H1 (cell line): ENCODE measurements at regions not wholly inside any gene's neighbourhood (a gene's known extent, or its start where the extent isn't known, plus 50 kb on each side); places are given as distances from the start of the nearest gene placed in this dataset.

Experiments
- CTCF ChIA-PET: fragments of 300-600 bp; sonication (Branson Sonifier 250); formaldehyde crosslinking; loops from one replicate; lab custom pipeline; 2021; ENCODE audit not compliant: partially characterized antibody; lab: Charles Lee
- POLR2A ChIA-PET: fragments of 300-600 bp; sonication (Branson Sonifier 250); formaldehyde crosslinking; loops from one replicate; lab custom pipeline; 2021; ENCODE audit warnings: inconsistent platforms; ENCODE audit not compliant: partially characterized antibody; lab: Charles Lee
- DNase-seq, 2 experiments: peaks; one replicate each; pipeline versions ENCODE4 v3.0.0 to v3.0.0-alpha.2; 2010 to 2022; ENCODE audit warnings: low spot score in 2 of 2, low read depth in 1 of 2, mixed read lengths in 1 of 2
- FAIRE-seq: peaks from 2 replicates; lab custom pipeline; 2011; peaks lifted over from hg19 to GRCh38; lab: Jason Lieb, UNC
- H2AFZ ChIP-seq: 2 replicates; pipeline ENCODE4 v1.8.1; 2012; ENCODE audit warnings: low read length, inconsistent platforms
- H2AK5ac ChIP-seq: 2 replicates; pipeline ENCODE4 v1.6.1; 2013; ENCODE audit warnings: low read depth, low read length
- H2BK120ac ChIP-seq: replicated peaks from 2 replicates; pipeline ENCODE3; 2013; ENCODE audit warnings: low read depth, low read length, inconsistent platforms
- H2BK12ac ChIP-seq: 2 replicates; pipeline ENCODE4 v1.6.1; 2013; ENCODE audit warnings: low read depth, low read length
- H2BK15ac ChIP-seq: 2 replicates; pipeline ENCODE4 v1.6.1; 2013; ENCODE audit warnings: low read length
- H2BK20ac ChIP-seq: 2 replicates; pipeline ENCODE4 v1.6.1; 2013; ENCODE audit warnings: low read length
- H2BK5ac ChIP-seq: 2 replicates; pipeline ENCODE4 v1.6.1; 2013; ENCODE audit warnings: low read depth, low read length
- H3K14ac ChIP-seq: 2 replicates; pipeline ENCODE4 v1.6.1; 2013; ENCODE audit warnings: inconsistent platforms; ENCODE audit not compliant: insufficient read length
- H3K18ac ChIP-seq: 2 replicates; pipeline ENCODE4 v1.6.1; 2013; ENCODE audit warnings: low read length; ENCODE audit errors: extremely low read depth
- H3K23ac ChIP-seq: 2 replicates; pipeline ENCODE4 v1.6.1; 2013; ENCODE audit warnings: inconsistent platforms; ENCODE audit not compliant: insufficient read length
- H3K23me2 ChIP-seq: 2 replicates; pipeline ENCODE4 v1.6.1; 2013; ENCODE audit warnings: low read depth, low read length
- H3K27ac ChIP-seq: 2 replicates; pipeline ENCODE4 v1.6.1; 2011; ENCODE audit warnings: low read depth, low read length, inconsistent platforms
- H3K27me3 ChIP-seq, 4 experiments: replicated peaks in 1 of 4; 1 replicate in 1 of 4; 2 replicates in 3 of 4; pipeline versions ENCODE4 v1.6.1 to v1.8.1; 2011 to 2013; ENCODE audit warnings: low read length in 3 of 4, mild to moderate bottlenecking in 3 of 4, inconsistent platforms in 2 of 4, mixed read lengths in 2 of 4, moderate library complexity in 1 of 4; ENCODE audit not compliant: control insufficient read depth in 3 of 4, insufficient read depth in 3 of 4; ENCODE audit errors: extremely low read depth in 1 of 4
- H3K36me3 ChIP-seq, 4 experiments: 2 replicates each; pipeline versions ENCODE4 v1.6.1 to v1.8.1; 2011 to 2013; ENCODE audit warnings: mild to moderate bottlenecking in 4 of 4, low read length in 3 of 4, moderate library complexity in 2 of 4, control low read depth in 1 of 4, inconsistent platforms in 1 of 4; ENCODE audit not compliant: insufficient read depth in 4 of 4, control insufficient read depth in 2 of 4
- H3K4ac ChIP-seq: replicated peaks from 2 replicates; pipeline ENCODE3; 2013; ENCODE audit warnings: low read length, low read depth, mixed read lengths, inconsistent platforms; ENCODE audit not compliant: insufficient read length
- H3K4me1 ChIP-seq, 4 experiments: replicated peaks in 1 of 4; 1 replicate in 1 of 4; 2 replicates in 3 of 4; pipeline versions ENCODE4 v1.6.1 to v1.8.1; 2011 to 2013; ENCODE audit warnings: low read length in 3 of 4, inconsistent platforms in 2 of 4, mixed read lengths in 1 of 4; ENCODE audit not compliant: insufficient read depth in 4 of 4, control insufficient read depth in 3 of 4
- H3K4me2 ChIP-seq, 2 experiments: 2 replicates each; pipeline versions ENCODE4 v1.6.1 to v1.8.1; 2011 to 2013; ENCODE audit warnings: low read depth in 2 of 2, low read length in 2 of 2, control low read depth in 1 of 2, inconsistent platforms in 1 of 2, mild to moderate bottlenecking in 1 of 2; ENCODE audit not compliant: insufficient read depth in 1 of 2
- H3K4me3 ChIP-seq, 4 experiments: fragments of 200-600, 300-600 bp in 1 of 4; sonication (generic), shearing (Covaris generic), sonication (Bioruptor Twin) in 1 of 4; 2 replicates each; pipeline versions ENCODE4 v1.5.1 to v1.8.1; 2011 to 2016; ENCODE audit warnings: low read length in 4 of 4, low read depth in 3 of 4, control low read depth in 2 of 4, inconsistent platforms in 2 of 4, mild to moderate bottlenecking in 2 of 4, mixed read lengths in 1 of 4, moderate library complexity in 1 of 4; ENCODE audit not compliant: insufficient read depth in 2 of 4; ENCODE audit errors: extremely low read depth in 1 of 4
- H3K56ac ChIP-seq: replicated peaks from 2 replicates; pipeline ENCODE3; 2013; ENCODE audit warnings: low read depth, mild to moderate bottlenecking, mixed read lengths, low read length, inconsistent platforms; ENCODE audit not compliant: insufficient read length
- H3K79me1 ChIP-seq: 2 replicates; pipeline ENCODE4 v1.6.1; 2013; ENCODE audit warnings: low read depth, low read length, control low read depth
- H3K79me2 ChIP-seq, 2 experiments: 2 replicates each; pipeline versions ENCODE4 v1.6.1 to v1.8.1; 2012 to 2013; ENCODE audit warnings: low read length in 2 of 2, mild to moderate bottlenecking in 2 of 2, inconsistent platforms in 1 of 2; ENCODE audit not compliant: insufficient read depth in 2 of 2, control insufficient read depth in 1 of 2
- H3K9ac ChIP-seq, 4 experiments: replicated peaks in 1 of 4; 1 replicate in 1 of 4; 2 replicates in 3 of 4; pipeline versions ENCODE4 v1.6.1 to v1.8.1; 2011 to 2013; ENCODE audit warnings: low read depth in 3 of 4, low read length in 3 of 4, control low read depth in 2 of 4, mild to moderate bottlenecking in 2 of 4, moderate library complexity in 2 of 4, inconsistent platforms in 1 of 4; ENCODE audit errors: extremely low read depth in 1 of 4
- H3K9me3 ChIP-seq, 2 experiments: 2 replicates each; pipeline versions ENCODE4 v1.6.1 to v1.8.1; 2012 to 2013; ENCODE audit warnings: mild to moderate bottlenecking in 2 of 2, moderate library complexity in 2 of 2, control low read depth in 1 of 2, inconsistent platforms in 1 of 2, low read depth in 1 of 2, low read length in 1 of 2, mixed read lengths in 1 of 2; ENCODE audit not compliant: insufficient read depth in 2 of 2
- H4K20me1 ChIP-seq, 2 experiments: replicated peaks in 1 of 2; 2 replicates each; pipeline versions ENCODE3 to v1.8.1; 2011 to 2013; ENCODE audit warnings: inconsistent platforms in 2 of 2, low read length in 2 of 2, mild to moderate bottlenecking in 1 of 2; ENCODE audit not compliant: insufficient read depth in 2 of 2, control insufficient read depth in 1 of 2
- H4K5ac ChIP-seq: 2 replicates; pipeline ENCODE4 v1.6.1; 2013; ENCODE audit warnings: low read length, low read depth, mixed read lengths, inconsistent platforms; ENCODE audit not compliant: insufficient read length
- H4K8ac ChIP-seq: 2 replicates; pipeline ENCODE4 v1.8.0; 2013; ENCODE audit warnings: mild to moderate bottlenecking, moderate library complexity, low read length, inconsistent platforms; ENCODE audit not compliant: insufficient read depth; ENCODE audit errors: extremely low read depth
- H4K91ac ChIP-seq: replicated peaks from 2 replicates; pipeline ENCODE3; 2013; ENCODE audit warnings: low read length, mixed read lengths, inconsistent platforms; ENCODE audit not compliant: insufficient read length
- E2F6 ChIP-seq: IDR thresholded peaks from 2 replicates; pipeline ENCODE4 v1.6.1; 2012; ENCODE audit warnings: inconsistent platforms
- RBBP5 ChIP-seq: IDR thresholded peaks from 2 replicates; pipeline ENCODE4 v1.7.1; 2012; ENCODE audit warnings: low read depth, mild to moderate bottlenecking, inconsistent platforms, low read length, moderate library complexity, borderline replicate concordance
- WGBS, 2 experiments: shearing (Covaris generic) in 1 of 2; methylation state at CpG; one replicate each; pipeline versions ENCODE4 v1.1.6 to v1.1.7; 2013 to 2015; ENCODE audit warnings: low lambda C conversion rate in 2 of 2, mixed read lengths in 2 of 2, inconsistent platforms in 1 of 2, low coverage in 1 of 2, missing lambda C conversion rate in 1 of 2; ENCODE audit not compliant: insufficient replicate concordance in 2 of 2, insufficient coverage in 1 of 2, insufficient read length in 1 of 2; ENCODE audit errors: extremely low coverage in 1 of 2, missing lambda C conversion rate in 1 of 2; 5-methylcytosine and 5-hydroxymethylcytosine counted together

GRCh38 chr1:110771245-110772022 is 96.7 kb upstream of the KCNA3 start:
- H3K4ac ChIP-seq, result no peak overlapping the region
- FAIRE-seq (no peak), DNase-seq (no peak)
- no peak overlapping the region for H3K4me2 ChIP-seq
- H3K14ac ChIP-seq, result no peak overlapping the region
- WGBS, 2 experiments, result 65% methylated on average over 2 of the region's 2 CpGs; no CpG with 5 or more reads in 1 of the 2 experiments
- POLR2A ChIA-PET, result no interaction called here
- peaks cover 0 to 8% of the 10 kb centered on the region in 2 experiments; a peak in 2 of 4 replicates for H3K9me3 ChIP-seq
- H3K79me1 ChIP-seq, result no peaks in the 10 kb centered on the region
- H3K23ac ChIP-seq, result no peak overlapping the region
- no peak overlapping the region for H2BK20ac ChIP-seq
- no peak overlapping the region for H3K4me3 ChIP-seq
- H3K9ac ChIP-seq, result no peak overlapping the region
- H2BK12ac ChIP-seq, result no peak overlapping the region
- H3K27ac ChIP-seq, result no peak overlapping the region
- no peak overlapping the region for H2AFZ ChIP-seq
- no peak overlapping the region for H3K56ac ChIP-seq
- no peaks in the 10 kb centered on the region for H3K36me3 ChIP-seq
- no peak overlapping the region for H2BK120ac ChIP-seq
- no peaks in the 10 kb centered on the region for H4K20me1 ChIP-seq
- H2BK15ac ChIP-seq, result no peak overlapping the region
- H3K79me2 ChIP-seq, result no peaks in the 10 kb centered on the region
- no peak overlapping the region for H2AK5ac ChIP-seq
- H3K23me2 ChIP-seq, result no peaks in the 10 kb centered on the region
- no peak overlapping the region for H3K18ac ChIP-seq
- H4K5ac ChIP-seq, result no peak overlapping the region
- H2BK5ac ChIP-seq, result no peak overlapping the region
- H3K27me3 ChIP-seq, result no peaks in the 10 kb centered on the region
- no peak for TF ChIP-seq RBBP5
- TF ChIP-seq E2F6, result no peak
- TF ChIP-seq, all 59 proteins: peak for 0
- Histone ChIP-seq H3K4me1 (no peaks in the 10 kb centered on the region), H4K91ac (no peak overlapping the region), H4K8ac (no peak overlapping the region)
- CTCF ChIA-PET, result interaction anchor here (2.7 to 3.6 kb wide), 2 partner anchors 9 to 12 kb away, joined by 14 to 19 read pairs; no protein-coding TSS in a partner anchor
